CD14-positive monocyte (primary cell): ENCODE measurements at regions not wholly inside any gene's neighbourhood (a gene's known extent, or its start where the extent isn't known, plus 50 kb on each side); places are given as distances from the start of the nearest gene placed in this dataset.

Experiments
- DNase-seq, 3 donors: peaks; one replicate each; pipeline ENCODE4 v3.0.0-alpha.2; 2011 to 2022
- H2AFZ ChIP-seq: 2 replicates; pipeline ENCODE4 v1.6.0; 2012; ENCODE audit warnings: mild to moderate bottlenecking, low read depth, low read length, inconsistent platforms; ENCODE audit not compliant: insufficient read depth, poor library complexity, severe bottlenecking
- H3K27ac ChIP-seq, 2 donors: 1 replicate in 1 of 2; 2 replicates in 1 of 2; pipeline ENCODE4 v1.5.1; 2012 to 2013; ENCODE audit warnings: low read length in 2 of 2, control low read depth in 1 of 2, inconsistent platforms in 1 of 2, low read depth in 1 of 2, mild to moderate bottlenecking in 1 of 2
- H3K27me3 ChIP-seq, 2 donors: one replicate each; pipeline versions ENCODE4 v1.6.0 to v1.6.1; 2011 to 2013; ENCODE audit warnings: low read length in 2 of 2; ENCODE audit not compliant: control insufficient read depth in 2 of 2, insufficient read depth in 2 of 2
- H3K36me3 ChIP-seq, 2 donors: replicated peaks in 1 of 2; 1 replicate in 1 of 2; 2 replicates in 1 of 2; pipeline versions ENCODE4 v1.5.1 to v1.6.1; 2012 to 2013; ENCODE audit warnings: low read length in 2 of 2, control low read depth in 1 of 2, inconsistent platforms in 1 of 2, mild to moderate bottlenecking in 1 of 2; ENCODE audit not compliant: insufficient read depth in 2 of 2, control insufficient read depth in 1 of 2
- H3K4me1 ChIP-seq, 2 donors: 1 replicate in 1 of 2; 2 replicates in 1 of 2; pipeline versions ENCODE4 v1.5.1 to v1.6.1; 2012 to 2013; ENCODE audit warnings: low read length in 2 of 2, control low read depth in 1 of 2, inconsistent platforms in 1 of 2, mild to moderate bottlenecking in 1 of 2, moderate library complexity in 1 of 2; ENCODE audit not compliant: insufficient read depth in 2 of 2, control insufficient read depth in 1 of 2
- H3K4me2 ChIP-seq: replicated peaks from 2 replicates; pipeline ENCODE3; 2012; ENCODE audit warnings: low read length, moderate library complexity, mild to moderate bottlenecking; ENCODE audit not compliant: poor library complexity, severe bottlenecking; ENCODE audit errors: extremely low read depth
- H3K4me3 ChIP-seq, 3 experiments: fragments of 200-600 bp in 1 of 3; sonication (generic) in 1 of 3; replicated peaks in 1 of 3; 1 replicate in 2 of 3; 2 replicates in 1 of 3; pipeline ENCODE4 v1.5.1; 2011 to 2013; ENCODE audit warnings: low read length in 3 of 3, mild to moderate bottlenecking in 3 of 3, control low read depth in 2 of 3, low read depth in 2 of 3, inconsistent platforms in 1 of 3, moderate library complexity in 1 of 3
- H3K79me2 ChIP-seq: 2 replicates; pipeline ENCODE4 v1.6.0; 2012; ENCODE audit warnings: mild to moderate bottlenecking, control low read depth, inconsistent platforms, low read length, moderate library complexity; ENCODE audit not compliant: insufficient read depth
- H3K9ac ChIP-seq: 2 replicates; pipeline ENCODE4 v1.6.0; 2017; ENCODE audit warnings: low read length, mild to moderate bottlenecking; ENCODE audit not compliant: insufficient read depth, poor library complexity, severe bottlenecking
- H3K9me3 ChIP-seq, 2 donors: replicated peaks in 1 of 2; 1 replicate in 1 of 2; 2 replicates in 1 of 2; pipeline versions ENCODE4 v1.5.1 to v1.6.1; 2012 to 2013; ENCODE audit warnings: low read length in 2 of 2, control low read depth in 1 of 2; ENCODE audit not compliant: control insufficient read depth in 1 of 2, insufficient read depth in 1 of 2
- H4K20me1 ChIP-seq: 2 replicates; pipeline ENCODE4 v1.6.0; 2012; ENCODE audit warnings: mild to moderate bottlenecking, low read length, control low read depth, moderate library complexity; ENCODE audit not compliant: insufficient read depth
- H3K27ac Mint-ChIP-seq, 7 donors: one replicate each; pipeline ENCODE4 v1.8.0; 2020; ENCODE audit warnings: mild to moderate bottlenecking in 7 of 7, mixed read lengths in 7 of 7, moderate library complexity in 6 of 7, inconsistent platforms in 2 of 7
- H3K27me3 Mint-ChIP-seq, 3 donors: one replicate each; pipeline ENCODE4 v1.8.0; 2021 to 2022; ENCODE audit warnings: low read depth in 3 of 3, mild to moderate bottlenecking in 3 of 3, mixed read lengths in 3 of 3, moderate library complexity in 3 of 3, inconsistent platforms in 1 of 3
- H3K36me3 Mint-ChIP-seq, 2 donors: one replicate each; pipeline ENCODE4 v1.8.0; 2020; ENCODE audit warnings: mixed read lengths in 2 of 2, inconsistent platforms in 1 of 2, mild to moderate bottlenecking in 1 of 2
- H3K4me1 Mint-ChIP-seq: one replicate; pipeline ENCODE4 v1.8.0; 2020; ENCODE audit warnings: mild to moderate bottlenecking, mixed read lengths
- H3K4me3 Mint-ChIP-seq, 2 donors: one replicate each; pipeline ENCODE4 v1.8.0; 2020; ENCODE audit warnings: mild to moderate bottlenecking in 2 of 2, mixed read lengths in 2 of 2, moderate library complexity in 1 of 2
- H3K9me3 Mint-ChIP-seq, 7 donors: one replicate each; pipeline ENCODE4 v1.8.0; 2020 to 2022; ENCODE audit warnings: mixed read lengths in 7 of 7, mild to moderate bottlenecking in 6 of 7, moderate library complexity in 6 of 7, inconsistent platforms in 2 of 7
- WGBS: methylation state at CpG from one replicate; pipeline ENCODE4 v1.1.5; 2013; ENCODE audit warnings: missing lambda C conversion rate; ENCODE audit not compliant: insufficient coverage; 5-methylcytosine and 5-hydroxymethylcytosine counted together
- intact Hi-C, 2 donors: fragments of 100-400 bp; cut with micrococcal nuclease; formaldehyde crosslinking; loops; one replicate each; pipeline versions ENCODE4 v1.15.0 to v1.15.1; 2023
- TF ChIP-seq, protein P1 (sequence below): fragments of 200-600 bp; IDR thresholded peaks from one replicate; pipeline ENCODE4 v1.8.0; 2022; ENCODE audit warnings: antibody characterized with exemption, mild to moderate bottlenecking

DNA sequence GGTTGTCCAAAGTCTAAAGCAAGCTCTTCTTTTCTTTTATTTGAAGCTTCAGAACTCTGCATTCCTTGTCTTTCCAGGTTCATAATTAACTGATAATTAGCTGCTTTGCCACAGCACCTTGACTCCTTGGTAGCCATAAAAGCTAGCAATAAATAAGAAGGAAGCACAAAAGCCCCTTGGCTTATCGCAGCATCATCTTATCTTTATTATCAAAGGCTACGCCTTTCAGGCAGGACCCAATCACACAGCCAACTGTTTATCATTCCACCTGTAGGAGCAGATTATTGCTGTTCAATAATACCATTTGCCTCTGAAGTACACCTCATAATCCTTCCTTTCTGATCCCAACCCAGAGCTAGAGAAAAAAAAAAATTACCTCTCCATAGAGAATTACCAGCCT is 489.2 kb downstream of the SATB2 start:
- no peak overlapping the region for H3K9ac ChIP-seq
- no peak for DNase-seq
- no peaks in the 10 kb centered on the region for H3K27me3 ChIP-seq
- H3K36me3 Mint-ChIP-seq: no peaks in the 10 kb centered on the region
- no peaks in the 10 kb centered on the region for H4K20me1 ChIP-seq
- no peaks in the 10 kb centered on the region for H3K4me1 Mint-ChIP-seq
- TF ChIP-seq, protein P1, sequence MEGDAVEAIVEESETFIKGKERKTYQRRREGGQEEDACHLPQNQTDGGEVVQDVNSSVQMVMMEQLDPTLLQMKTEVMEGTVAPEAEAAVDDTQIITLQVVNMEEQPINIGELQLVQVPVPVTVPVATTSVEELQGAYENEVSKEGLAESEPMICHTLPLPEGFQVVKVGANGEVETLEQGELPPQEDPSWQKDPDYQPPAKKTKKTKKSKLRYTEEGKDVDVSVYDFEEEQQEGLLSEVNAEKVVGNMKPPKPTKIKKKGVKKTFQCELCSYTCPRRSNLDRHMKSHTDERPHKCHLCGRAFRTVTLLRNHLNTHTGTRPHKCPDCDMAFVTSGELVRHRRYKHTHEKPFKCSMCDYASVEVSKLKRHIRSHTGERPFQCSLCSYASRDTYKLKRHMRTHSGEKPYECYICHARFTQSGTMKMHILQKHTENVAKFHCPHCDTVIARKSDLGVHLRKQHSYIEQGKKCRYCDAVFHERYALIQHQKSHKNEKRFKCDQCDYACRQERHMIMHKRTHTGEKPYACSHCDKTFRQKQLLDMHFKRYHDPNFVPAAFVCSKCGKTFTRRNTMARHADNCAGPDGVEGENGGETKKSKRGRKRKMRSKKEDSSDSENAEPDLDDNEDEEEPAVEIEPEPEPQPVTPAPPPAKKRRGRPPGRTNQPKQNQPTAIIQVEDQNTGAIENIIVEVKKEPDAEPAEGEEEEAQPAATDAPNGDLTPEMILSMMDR: no peak
- H3K4me3 Mint-ChIP-seq: no peak overlapping the region
- WGBS: 80% methylated on average over 2 of the region's 2 CpGs
- intact Hi-C loops: no loop called here
- H3K27ac ChIP-seq: no peak overlapping the region
- H3K4me3 ChIP-seq: no peak overlapping the region
- H3K9me3 Mint-ChIP-seq: peaks cover 0 to 5% (median 3%) of the 10 kb centered on the region in 7 donors
- no peak overlapping the region for H3K4me2 ChIP-seq
- peaks cover 6 to 8% of the 10 kb centered on the region in 2 donors for H3K9me3 ChIP-seq
- no peak overlapping the region for H2AFZ ChIP-seq
- H3K27ac Mint-ChIP-seq: no peak overlapping the region
- no peaks in the 10 kb centered on the region for H3K4me1 ChIP-seq
- H3K27me3 Mint-ChIP-seq: no peaks in the 10 kb centered on the region
- no peaks in the 10 kb centered on the region for H3K36me3 ChIP-seq
- no peaks in the 10 kb centered on the region for H3K79me2 ChIP-seq

- DNase-seq: no peak
- no peaks in the 10 kb centered on the region for H3K9me3 ChIP-seq
- no peaks in the 10 kb centered on the region for H3K27me3 ChIP-seq
- H3K27ac ChIP-seq: no peak overlapping the region
- no peaks in the 10 kb centered on the region for H3K36me3 ChIP-seq
- Mint-ChIP-seq H3K36me3 (no peaks in the 10 kb centered on the region), H3K9me3 (no peaks in the 10 kb centered on the region), H3K27ac (no peak overlapping the region), H3K4me3 (no peak overlapping the region), H3K27me3 (peaks cover 0 to 1% (median 0%) of the 10 kb centered on the region in 3 donors), H3K4me1 (no peaks in the 10 kb centered on the region)
- H3K4me3 ChIP-seq: no peak overlapping the region
- H2AFZ ChIP-seq: no peak overlapping the region
- H3K4me1 ChIP-seq: no peaks in the 10 kb centered on the region
- H3K79me2 ChIP-seq: no peaks in the 10 kb centered on the region
- intact Hi-C loops: no loop called here
- no peaks in the 10 kb centered on the region for H4K20me1 ChIP-seq
- TF ChIP-seq, protein P1: no peak
- H3K9ac ChIP-seq: no peak overlapping the region
- no peak overlapping the region for H3K4me2 ChIP-seq
These were observed 491.5 kb downstream of the SATB2 start for GRCh38 chr2:198966269-198966668.
